GM21529 (cell line): ENCODE measurements at regions not wholly inside any gene's neighbourhood (a gene's known extent, or its start where the extent isn't known, plus 50 kb on each side); places are given as distances from the start of the nearest gene placed in this dataset.

Source experiments
- ATAC-seq: cut with Tn5 transposase; IDR thresholded peaks from one replicate; pipeline ENCODE4 v1.9.1; 2021; ENCODE audit not compliant: unreplicated experiment

- no peak for ATAC-seq
Measured at GRCh38 chr6:167533851-167534250, 209.0 kb downstream of the TTLL2 start.

DNA sequence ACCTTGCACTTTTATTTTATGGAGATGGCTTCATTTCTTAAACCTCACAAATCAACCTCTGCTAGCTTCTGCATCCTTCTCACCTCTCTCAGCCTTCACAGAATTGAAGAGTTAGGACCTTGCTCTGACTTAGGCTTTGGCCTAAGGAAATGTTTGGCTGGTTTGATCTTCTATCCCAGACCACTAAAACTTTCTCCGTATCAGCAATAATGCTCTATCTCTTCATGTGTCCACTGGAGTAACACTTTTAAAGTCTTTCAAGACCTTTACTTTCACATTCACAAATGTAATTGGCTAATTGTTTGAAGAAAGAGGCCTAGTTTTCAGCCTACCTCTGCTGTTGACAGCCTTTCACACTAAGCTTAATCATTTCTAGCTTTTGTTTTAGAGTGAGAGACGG lies 212.9 kb downstream of the TTLL2 start:
- ATAC-seq: no peak

DNA sequence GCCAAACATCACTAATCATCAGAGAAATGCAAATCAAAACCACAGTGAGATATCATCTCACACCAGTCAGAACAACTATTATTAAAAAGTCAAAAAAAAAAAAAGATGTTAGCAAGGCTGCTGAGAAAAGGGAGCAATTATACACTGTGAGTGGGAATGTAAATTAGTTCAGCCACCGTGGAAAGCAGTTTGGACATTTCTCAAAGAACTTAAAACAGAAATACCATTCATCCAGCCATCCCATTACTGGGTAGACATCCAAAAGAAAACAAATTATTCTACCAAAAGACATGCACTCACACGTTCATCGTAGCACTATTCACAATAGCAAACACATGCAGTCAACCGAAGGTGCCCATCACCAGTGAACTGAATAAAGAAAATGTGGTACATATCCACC lies 213.9 kb downstream of the TTLL2 start:
- ATAC-seq: no peak

DNA sequence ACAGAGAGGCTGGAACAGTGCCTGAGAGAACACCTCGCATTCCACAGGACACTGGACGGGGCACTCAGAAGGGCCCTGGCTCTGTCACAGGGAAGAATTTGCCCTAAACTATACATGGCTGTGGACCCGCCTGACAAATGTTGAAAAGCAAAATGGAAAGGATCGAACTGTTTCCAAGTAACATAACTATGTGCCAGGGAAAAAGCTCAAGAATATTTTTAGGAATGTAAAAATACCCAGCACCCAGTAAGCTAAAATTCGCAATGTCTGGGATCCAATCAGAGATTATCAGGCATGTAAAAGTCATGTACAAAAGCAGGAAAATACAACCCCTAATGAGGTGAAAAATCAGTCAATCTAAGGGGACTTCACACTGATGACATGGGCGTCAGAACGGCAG lies 215.9 kb downstream of the TTLL2 start:
- ATAC-seq: no peak

DNA sequence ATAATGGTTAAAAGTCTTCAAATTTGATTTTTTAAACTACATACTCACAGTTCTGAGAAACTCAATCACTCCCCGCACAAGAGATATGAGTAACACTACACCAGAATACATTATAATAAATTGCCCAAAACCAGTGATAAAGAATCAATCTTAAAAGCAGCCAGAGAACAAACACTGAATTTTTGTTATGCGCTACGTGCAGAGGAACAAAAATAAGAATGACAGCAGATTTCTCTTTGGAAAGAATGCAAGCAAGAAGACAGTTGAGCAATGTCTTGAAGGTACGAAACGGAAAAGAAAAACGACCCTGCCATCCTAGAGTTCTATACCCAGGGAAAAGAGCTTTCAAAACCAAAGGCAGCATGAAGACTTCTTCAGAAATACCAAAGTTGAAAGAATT lies 216.7 kb downstream of the TTLL2 start:
- no peak for ATAC-seq

DNA sequence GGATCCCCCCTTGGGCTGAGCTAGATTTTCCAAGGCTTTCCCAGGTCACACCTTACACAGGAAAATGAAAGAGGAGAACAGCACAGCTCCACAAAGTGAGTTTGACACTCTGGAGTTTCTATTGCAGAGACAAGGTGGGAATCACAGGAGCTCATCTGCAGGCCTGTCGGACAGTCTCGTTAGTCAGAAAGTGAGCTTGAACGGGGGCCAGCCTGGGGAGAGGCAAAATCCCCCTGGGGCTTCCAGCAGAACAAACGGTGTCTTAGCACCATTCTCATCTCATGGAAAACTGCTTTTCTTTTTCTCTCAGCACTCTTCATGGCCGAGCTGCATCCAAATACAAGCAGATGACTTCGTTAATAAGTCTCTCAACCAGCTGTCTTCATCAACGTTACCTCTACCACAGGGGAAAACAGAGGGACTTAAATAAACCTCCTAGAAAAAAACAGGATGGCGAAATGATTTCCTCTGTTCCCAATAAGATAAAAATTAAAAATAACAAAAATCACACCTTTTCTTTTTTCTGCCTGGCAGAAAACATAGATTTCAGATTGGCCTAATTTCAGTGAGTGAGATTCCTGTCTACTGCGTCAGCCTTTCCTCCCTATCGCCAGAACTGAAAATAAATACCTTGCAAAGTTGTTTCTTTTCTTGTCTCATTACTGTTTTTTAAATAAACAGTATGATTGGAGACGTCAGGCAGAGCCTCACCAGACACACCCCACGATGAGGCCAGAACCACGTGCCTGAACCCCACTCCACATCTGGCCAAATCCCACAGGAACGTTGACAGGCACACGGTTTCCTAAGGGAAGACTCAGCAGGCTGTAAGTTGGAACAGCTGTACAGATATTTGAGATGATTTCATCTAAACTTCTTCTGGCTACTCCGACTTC lies 219.0 kb downstream of the TTLL2 start:
- no peak for ATAC-seq

DNA sequence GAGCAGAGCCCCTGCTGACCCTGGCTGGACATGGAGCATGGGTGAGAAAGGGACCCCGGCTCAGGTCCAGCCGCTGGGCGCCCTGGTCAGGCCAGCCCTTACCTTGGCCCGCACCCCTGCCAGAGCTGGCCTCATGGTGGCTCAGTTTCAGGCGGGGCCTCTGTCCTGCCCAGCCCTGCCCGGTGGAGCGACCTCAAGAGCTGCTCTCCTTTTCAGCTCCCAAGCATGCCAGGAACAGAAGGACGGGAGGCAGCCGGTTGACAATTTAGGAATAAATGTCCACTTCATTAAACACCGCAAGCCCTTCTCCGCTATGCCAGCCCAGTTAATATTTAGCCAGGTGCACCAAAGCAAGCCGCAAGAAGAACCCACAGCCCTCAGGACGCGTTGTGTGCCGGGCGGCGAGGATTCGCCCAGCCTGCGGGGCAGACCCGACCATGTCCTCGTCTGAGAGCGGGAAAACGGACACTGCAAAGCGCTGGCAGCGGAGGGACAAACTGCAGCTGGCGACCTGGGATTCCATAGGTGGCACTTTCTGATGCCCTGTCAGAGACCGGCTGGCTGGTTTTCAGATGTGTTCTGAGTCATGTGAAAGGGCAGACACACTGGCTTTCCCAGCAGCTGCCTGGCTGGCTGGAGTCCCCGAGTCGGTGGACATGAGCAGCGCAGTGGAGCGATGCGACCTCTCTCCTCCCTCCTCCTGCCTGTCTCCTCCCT lies 221.9 kb downstream of the TTLL2 start:
- no peak for ATAC-seq

- no peak for ATAC-seq
Measured at GRCh38 chr6:167547328-167547692, 222.4 kb downstream of the TTLL2 start.

GRCh38 chr6:167547751-167548150 lies 222.9 kb downstream of the TTLL2 start:
- ATAC-seq: no peak

DNA sequence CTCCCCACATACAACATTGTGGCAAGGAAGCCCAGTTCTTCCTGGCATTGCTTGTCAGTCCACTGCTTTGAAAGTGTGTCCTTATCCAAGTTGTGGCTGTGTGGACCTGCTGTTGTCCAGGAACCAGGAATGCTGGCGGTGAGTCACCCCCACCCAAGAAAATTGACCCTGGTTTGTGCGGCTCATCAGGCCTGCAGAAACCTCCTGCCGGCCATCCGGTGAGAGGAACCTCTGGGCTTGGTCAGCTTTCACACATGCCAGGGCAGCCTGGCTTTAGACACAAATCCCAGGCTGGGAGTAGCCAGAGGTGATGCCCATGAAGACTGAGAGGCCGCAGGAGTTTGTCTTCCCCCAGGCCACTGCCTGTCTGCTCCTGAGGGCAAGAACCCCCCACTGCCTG lies 223.6 kb downstream of the TTLL2 start:
- ATAC-seq: no peak

GRCh38 chr6:167549213-167549612 lies 224.3 kb downstream of the TTLL2 start:
- ATAC-seq: no peak

DNA sequence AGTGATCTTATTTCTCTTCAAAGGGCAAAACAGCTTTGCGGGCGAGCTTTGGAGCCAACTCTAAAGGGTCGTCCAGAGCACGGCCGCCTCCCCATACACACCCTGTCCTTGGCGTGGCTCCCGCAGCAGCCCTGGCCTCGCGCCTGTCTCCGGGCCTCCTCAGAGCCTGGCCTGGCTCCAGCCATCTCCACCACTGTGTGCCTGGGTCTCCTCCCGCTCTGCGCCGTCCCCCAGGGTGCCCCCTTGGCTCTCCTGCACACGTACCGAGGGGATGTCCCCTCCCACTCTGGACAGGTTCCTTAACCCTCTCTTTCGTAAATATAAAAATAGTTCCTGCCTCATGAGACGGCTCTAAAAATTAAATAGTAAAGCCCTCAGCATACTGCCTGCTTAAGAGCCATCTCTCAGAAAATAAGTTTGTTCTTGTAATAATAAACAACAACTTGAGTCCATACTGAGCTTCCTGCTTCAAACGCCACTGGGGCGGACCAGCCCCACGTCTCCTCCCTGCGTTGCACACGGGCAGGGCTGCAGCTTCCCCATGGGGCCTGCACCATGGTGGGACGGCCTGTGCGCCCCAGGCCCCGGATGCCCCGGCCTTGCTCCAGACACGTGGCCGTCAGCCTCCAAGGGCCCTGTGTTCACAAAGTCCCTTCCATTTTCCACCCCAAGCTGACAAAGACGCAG lies 226.2 kb downstream of the TTLL2 start:
- ATAC-seq: no peak

DNA sequence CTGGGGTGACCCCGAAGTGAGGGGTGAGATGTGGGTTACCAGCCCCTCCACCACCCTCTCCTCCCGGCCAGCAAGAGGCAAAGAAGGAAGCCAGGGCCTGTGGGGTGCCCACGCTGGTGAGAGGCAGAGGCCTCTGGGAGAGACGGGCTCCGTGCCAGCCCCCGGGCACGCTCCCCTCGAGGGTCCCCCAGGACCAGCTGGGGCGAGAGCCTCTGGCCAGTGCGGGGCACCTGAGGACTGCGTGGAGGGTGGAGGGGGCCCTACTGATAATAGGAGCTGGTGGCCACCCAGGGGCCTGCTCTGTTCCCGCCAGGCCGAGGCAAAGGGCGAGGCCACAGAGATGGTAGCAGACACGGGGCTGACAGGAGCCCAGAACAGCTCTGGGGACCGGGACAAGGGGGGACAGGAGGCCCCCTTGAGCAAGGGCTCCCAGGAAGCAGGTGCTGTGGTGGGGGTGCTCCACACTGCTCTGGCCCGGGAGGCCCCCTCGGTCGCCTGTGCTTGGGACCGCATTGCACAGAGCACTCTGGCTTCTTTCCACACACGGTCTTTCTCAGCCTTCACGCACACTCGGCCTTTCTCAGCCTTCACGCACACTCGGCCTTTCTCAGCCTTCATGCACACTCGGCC lies 226.9 kb downstream of the TTLL2 start:
- ATAC-seq: no peak

DNA sequence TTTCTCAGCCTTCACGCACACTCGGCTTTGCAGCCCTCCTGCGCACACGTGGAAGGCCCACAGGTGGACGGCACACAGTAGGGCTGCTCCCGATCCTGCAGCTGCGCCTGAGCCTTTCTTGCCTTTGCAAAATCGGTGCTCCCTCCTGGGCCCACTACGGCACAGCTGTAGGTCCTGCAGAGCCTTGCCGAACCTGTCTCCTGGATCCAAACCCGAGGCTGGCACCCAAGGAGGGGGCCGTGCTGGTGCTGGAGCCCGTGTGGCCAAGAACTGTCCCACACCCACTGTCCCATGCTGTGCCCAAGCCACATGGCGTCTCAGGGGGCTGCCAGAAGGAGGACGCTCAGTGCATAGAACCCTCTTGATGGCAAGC lies 227.4 kb downstream of the TTLL2 start:
- ATAC-seq: no peak

DNA sequence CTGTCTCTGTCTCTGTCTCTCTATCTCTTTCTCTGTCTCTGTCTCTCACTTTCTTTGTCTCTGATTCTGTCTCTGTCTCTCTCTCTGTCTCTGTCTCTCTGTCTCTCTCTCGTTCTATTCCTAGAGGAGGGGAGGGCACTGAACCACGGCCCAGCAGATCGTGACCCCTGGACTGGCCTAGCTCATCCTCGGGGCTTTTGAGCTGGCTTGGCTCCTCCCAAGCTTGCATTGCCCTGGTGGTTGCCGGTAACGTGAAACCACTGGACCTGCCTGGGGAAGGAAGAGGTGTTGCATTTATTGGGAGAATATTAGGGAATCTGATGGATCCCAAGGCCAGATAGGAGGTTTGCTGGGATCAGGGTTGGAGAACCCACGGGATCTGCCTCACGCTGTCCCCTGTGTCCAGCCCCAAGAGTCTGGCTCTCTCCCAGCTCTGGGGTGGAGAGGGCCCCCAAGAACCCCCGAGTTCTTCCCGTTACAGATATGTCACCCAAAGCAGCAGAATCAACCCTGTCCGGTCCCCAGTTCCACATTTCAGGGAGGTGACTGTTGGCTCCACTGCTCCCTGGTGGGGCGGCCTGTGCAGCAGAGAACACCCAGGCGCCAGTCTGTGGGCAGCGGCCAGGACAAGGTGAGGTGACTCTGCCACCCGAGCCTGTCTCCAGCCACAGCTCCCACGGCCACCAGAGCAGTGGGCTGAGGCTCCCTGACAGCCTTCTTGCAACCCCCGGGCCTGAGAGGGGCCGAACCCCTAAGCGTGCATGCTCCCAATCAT lies 228.3 kb downstream of the TTLL2 start:
- ATAC-seq: no peak

- ATAC-seq: no peak
Measured at GRCh38 chr6:167553736-167554119, 228.8 kb downstream of the TTLL2 start.

DNA sequence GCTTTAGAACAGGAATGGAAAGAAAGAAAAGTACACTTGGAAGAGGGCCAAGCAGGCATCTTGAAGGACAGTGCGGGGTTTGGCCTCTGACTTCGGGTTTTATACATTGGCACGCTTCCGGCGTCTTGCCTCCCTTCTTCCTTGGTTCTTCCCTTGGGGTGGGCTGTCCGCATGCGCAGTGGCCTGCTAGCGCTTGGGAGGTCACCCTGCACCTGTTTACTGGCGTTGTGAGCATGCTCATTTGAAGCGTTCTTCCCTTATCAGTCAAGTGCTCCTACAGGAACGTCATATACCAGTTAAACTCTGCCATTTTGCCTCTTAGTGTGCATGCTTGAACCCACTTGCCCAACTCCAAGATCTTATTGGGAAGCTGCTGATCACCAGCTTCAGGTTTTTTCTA lies 230.0 kb downstream of the TTLL2 start:
- no peak for ATAC-seq

DNA sequence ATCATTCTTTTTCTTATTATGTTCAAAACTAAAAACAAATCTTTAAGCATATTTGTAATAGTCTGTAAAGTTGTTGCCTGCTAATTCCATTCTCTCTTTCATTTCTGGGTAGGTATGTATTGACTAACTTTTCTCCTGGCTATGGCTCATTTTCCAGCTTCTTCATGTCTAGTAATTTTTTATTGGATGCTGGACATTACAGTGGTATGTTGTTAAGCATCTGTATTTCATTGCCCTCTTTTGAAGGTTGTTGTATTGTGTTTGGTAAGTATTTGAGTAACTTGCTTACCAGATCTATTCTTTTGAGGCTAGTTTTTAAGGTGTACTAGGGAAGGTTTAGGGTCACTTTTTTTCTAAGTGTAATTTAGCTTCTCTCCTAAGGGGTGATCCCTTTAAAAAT lies 230.9 kb downstream of the TTLL2 start:
- no peak for ATAC-seq

DNA sequence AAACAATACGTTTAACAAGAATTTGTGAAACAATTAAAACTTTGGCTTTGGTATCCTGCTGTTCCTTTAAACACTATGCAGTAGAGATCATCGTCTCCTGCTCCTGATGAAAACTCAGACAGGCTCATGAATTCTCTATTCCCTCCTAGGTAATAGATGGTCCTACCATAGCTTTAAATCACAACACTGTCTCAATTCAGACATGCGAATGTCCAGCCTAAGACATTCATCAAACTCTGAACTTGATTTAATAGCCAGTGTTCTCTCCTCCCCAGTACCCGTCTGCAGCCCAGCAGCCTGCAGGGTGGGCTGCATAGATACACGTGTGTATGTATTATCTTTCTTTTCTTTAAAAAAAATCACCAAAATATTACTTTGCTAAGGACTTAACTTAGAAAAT lies 232.8 kb downstream of the TTLL2 start:
- no peak for ATAC-seq

GRCh38 chr6:167558246-167559177 lies 233.6 kb downstream of the TTLL2 start:
- ATAC-seq: no peak
